DMS 273 treated with DMSO at 0.1 percent for 48 hours (cell line): ENCODE measurements at regions not wholly inside any gene's neighbourhood (a gene's known extent, or its start where the extent isn't known, plus 50 kb on each side); places are given as distances from the start of the nearest gene placed in this dataset.

Source experiments
- DNase-seq: peaks from one replicate; lab custom pipeline; 2025; lab: John Stamatoyannopoulos, UW

DNA sequence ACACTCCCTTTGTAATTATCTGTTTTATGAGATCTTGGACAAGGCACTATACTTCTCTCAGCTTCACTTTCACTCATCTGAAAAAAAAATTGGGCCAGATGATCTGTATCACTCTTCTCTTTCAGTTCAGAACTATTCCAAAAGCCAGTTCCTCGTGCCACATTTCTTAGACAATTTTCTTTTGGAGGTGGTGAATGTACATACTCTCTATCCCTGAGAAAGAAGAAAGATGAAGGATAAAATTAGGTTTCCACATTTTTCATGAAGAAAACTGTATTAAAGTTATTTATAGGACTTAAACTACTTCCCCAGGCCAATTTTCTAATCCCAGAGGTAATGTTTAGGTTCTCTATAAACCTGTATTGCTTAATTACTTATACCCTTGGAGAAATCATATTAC is 171.6 kb downstream of the SLC6A15 start:
- DNase-seq: no peak

DNA sequence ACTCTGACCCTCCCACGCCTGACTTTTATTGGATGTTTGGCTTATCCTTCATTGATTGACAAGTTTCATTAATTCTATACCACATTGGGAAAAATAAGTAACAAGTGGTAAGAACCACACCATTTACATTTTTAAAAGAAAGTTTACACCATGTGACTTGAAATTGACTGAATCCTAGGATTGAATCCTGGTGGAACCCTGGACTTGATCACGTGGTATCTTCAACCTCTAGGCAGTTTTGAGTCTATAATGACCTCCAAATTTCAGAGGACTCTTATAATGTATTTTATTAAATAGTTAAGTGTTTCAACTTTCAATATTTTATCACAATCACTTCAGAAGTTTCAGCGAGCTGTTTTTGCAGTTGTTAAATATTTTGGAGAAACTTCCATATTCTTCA is 172.0 kb downstream of the SLC6A15 start:
- DNase-seq: no peak

DNA sequence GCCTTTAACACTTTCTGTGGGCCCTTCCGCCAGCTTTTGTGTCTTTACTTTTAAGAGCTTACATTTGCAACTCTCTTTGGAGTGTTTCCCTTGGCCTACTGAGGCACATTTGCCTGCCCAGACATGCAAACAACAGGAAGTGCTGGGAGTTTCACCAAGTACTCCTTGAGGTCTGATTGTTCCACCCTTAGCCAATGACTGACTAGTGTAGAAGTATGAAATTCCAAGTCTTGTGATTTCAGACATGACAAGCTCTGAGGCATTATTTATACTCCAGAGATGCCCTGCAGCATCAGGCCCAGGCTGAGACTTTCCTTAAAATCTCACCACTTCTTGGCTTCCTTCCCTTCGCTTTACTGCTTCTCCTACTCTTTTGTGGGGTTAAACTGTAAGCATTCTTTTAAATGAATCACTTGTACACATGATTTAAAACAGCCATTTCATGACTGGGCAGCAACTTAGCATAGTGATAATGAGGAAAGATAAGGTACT is 174.1 kb downstream of the SLC6A15 start:
- no peak for DNase-seq

DNA sequence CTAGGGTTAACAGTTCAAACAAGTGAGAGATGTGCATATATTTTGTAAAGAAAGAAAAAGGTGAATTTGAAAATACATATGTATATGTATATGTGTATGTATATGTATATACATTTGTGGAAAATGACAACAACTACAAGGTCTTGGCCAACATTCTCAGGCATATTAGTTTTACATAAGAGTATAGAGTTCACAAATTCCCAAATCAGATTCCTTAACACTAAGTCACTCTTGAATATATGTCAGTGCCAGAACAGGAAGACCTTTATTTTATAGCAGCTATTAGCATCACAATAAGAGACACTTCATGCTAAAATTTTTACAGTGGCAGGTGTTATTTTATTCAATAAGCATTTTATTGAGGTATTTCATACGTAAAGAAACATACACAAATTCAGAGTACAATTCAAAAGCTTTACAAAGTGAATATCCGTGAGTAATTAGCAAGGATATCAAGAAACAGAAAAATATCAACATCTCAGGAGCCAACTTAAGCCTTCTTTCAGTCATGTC is 179.7 kb downstream of the SLC6A15 start:
- DNase-seq: no peak

DNA sequence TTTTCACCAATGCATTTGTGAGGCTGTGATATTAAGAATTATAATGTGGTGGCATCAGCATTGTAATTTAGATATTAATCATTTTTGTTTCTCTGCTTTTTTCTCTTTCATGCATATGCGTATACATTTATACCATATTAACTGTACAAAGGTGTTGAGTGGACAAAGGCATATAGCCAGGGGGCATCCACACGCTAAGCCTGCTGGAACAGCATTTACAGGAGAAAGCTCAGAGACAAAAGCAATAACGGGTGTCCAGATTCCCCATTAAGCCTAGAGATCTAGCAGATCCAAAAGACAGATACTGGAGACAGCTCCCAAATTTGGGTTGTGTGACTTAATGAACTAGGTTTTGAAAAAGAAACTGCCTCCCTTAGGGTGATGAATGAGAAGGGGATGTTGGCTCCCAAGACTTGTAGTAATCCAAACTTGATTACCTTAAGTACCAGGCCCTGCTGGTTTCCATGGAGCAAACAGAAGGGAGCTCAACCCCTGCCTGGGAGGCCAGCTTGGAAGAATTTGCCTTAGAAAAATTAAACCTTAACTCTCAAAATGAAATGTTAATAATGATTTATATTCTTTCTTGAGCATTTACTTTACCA is 181.9 kb downstream of the SLC6A15 start:
- DNase-seq: no peak

DNA sequence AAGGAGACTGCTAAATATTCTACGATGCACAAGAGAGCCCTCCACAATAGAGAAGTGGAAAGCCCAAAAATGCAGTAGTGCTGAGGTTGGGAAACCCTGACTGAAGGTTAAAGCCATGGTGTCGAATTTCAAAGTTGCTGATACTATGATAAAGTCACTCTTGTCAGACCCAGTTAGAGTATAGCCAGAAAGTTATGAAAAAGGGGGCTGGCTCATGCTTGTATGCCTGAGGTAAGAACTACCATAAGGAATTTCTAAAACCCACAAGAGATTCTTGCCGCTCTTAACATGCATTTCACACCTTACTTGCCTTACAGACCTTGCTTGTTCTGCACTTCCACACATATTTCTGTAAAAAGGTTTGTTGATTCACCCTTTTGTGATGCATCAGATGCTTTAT is 184.6 kb downstream of the SLC6A15 start:
- DNase-seq: no peak

DNA sequence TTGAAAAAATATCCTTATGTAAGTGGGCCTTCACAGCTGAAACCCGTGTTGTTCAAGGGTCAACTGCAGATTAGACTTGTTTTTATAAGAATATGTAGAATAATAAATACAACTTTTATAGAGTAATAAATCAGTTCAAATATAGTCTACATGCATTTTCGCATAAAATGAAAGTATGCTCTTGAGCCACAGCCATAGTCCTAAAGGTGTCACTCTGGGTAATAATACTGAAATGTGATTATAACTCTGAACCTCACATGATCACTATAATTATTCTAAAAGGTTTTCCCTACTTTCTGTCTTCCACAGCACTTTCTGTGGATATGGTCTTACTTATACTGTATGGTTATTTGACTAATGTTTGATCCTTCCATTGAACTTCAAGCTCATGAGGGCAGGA is 185.8 kb downstream of the SLC6A15 start:
- no peak for DNase-seq

DNA sequence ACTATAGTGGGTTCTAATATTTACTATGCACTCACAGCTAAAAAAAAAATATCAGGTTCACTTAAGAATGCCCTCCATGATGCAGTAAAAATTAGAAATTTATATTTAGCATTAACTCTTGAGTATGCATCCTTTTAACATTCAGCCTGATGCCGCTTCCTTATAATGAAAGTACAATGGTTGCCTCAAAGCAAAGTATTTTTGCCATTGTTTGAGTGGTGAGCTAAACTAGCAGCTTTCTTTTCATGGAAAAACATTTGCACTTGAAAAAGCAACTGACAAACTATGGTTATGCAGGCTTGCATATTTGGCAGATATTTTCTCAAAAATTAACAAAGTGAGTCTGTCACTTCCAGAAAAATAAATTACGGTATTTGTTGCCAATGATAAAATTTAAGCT is 188.6 kb downstream of the SLC6A15 start:
- DNase-seq: no peak

DNA sequence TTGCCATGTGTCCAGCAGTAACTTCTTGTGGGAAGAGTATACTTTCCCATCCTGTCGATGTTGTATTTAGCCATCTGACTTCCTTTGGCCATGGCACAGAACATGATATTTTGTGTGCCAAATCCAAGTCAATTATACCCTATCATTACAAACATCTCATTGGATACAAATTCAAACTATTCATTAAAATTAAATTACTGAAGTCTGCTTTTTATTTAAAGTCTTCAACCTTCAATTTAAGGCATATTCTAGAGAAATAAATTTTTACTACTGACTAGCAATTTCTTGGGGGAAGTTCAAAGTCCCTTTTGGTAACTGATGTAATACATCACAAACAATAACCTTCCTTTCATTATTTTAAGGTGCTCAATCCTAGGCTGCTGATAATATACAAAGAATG is 192.6 kb downstream of the SLC6A15 start:
- DNase-seq: no peak

DNA sequence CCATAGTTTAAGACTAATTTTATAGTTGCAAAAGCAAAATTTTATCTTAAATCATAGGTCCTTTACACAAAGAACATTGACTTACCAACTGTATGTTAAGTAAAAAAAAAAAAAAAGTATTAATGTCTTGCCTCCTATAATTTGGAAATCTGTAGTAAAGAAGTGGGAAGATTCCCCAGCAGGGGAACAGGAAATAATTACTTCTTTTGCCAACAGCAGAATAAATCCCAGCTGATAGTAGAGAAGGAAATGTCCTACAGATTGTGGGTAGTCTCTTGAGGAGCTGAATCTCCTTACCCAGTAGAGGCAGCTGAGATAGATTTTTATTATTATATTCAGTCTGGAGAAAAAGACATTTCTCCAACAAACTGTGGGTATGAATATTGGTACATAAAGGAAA is 193.7 kb downstream of the SLC6A15 start:
- no peak for DNase-seq

DNA sequence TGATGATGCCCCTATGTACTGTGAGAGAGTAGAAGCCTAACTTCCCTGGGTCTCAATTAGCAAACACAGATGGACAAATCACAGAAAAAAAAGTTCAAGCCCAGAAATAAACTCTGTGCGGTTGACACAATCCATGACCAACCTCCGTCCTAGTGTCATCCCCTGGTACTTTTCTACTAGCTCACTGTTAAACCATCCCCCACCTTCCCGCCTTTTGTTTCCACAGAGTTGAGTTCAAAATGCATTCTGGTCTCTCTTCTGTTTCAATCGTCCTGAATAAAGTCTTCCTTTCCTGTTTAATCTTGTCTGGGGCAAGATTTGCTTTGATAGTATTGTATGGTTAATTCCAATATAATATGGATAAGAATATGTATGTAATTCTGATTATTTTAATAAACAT is 199.9 kb downstream of the SLC6A15 start:
- DNase-seq: no peak

DNA sequence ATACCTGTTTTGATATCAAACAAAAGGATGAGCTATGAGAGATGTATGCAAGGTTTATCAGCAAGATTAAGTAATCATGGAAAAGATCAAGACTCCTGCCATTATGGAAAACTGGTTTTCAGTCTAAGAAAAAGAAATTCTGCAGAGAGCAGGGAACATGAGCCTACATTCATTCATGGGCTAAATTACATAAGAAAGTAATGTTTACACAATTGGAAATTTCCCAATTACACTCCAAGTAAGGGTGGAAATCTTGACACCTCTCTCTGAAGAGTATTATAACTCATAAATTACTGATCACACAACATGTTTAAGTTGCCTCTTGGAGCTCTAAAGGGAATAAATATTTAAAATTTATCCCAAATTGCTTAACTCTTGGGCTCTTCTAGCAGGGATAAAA is 206.2 kb downstream of the SLC6A15 start:
- DNase-seq: no peak

DNA sequence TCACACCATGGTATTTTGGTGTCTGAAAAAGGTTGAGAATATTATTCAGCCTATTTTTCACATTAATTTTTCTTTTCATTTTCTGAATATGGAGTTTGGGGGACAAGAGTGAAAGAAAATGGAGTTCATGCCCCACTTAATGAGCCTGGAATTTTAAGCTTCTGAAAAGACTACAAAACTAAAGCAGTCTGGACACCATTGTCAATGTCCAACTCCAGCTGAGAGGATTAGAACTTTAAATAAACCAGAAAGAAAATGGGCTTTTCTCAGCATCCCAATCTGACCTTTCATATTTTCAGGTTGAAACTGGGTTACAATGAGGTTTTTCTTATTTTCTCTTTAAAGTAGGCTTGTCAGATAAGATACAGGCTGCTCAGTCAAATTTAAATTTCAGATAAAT is 207.7 kb downstream of the SLC6A15 start:
- no peak for DNase-seq

DNA sequence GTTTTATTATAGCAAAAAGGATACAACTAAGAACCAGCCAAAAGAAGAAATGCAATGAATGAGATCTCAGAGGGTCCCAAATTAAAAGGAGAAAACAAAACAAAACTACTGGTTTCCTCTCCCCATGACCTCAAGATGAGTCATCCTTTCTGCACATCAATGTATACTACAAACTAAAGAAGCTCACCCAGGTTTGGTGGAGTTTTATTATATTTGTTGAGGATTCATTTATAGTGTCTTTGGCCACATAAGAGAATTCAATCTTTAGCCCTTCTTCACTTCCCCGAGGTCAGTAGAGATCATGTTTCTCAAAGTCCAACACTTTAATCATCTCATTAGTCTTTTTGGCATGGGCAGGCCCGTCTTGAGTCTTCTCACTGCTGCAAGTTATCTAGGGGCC is 210.6 kb downstream of the SLC6A15 start:
- DNase-seq: no peak

DNA sequence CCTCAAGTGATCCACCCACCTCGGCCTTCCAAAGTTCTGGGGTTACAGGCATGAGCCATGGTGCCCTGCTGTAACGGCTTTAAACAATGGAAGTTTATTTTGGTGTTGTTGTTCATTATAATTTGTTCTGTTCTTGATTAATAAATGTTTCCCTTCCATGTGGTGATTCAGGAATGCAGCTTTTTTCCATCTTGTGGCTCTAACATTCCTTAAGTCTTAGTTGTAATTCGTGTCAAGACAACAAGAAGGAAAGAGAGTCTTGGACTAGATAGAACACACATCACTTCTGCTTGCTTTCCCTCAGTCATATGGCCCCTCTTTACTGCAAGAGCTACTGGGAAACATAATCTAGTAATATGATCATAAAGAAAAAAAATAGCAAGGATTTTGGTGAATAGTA is 211.6 kb downstream of the SLC6A15 start:
- no peak for DNase-seq

DNA sequence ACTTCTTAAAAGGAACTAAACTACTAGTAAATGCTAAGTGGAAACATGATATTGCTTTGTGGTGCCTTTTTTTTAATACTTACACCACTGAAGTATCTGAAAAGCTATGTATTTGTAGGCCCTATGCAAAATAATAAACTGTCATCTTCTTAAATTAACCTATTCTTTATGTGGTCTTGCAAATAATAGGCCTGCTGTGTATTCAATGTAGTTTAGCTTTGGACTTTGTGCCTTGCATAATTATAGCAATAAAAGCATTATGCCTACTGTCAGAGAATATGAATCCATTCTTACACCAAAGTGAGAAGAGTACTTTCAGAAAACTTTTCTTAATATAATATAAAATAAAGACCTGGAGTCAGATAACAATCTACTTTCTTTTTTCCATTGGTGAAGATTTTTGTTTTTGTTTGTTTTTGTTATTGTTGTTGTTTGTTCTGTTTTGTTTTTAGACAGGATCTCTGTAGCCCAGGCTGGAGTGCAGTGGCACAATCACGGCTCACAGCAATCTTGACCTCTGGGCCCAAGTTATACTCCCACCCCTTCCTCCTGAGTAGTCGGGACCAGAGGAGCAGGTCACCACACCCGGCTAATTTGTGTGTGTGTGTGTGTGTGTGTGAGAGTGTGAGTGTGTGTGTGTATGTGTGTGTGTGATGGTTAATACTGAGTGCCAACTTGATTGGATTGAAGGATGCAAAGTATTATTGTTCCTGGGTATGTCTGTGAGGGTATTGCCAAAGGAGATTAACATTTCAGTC is 213.8 kb downstream of the SLC6A15 start:
- no peak for DNase-seq

DNA sequence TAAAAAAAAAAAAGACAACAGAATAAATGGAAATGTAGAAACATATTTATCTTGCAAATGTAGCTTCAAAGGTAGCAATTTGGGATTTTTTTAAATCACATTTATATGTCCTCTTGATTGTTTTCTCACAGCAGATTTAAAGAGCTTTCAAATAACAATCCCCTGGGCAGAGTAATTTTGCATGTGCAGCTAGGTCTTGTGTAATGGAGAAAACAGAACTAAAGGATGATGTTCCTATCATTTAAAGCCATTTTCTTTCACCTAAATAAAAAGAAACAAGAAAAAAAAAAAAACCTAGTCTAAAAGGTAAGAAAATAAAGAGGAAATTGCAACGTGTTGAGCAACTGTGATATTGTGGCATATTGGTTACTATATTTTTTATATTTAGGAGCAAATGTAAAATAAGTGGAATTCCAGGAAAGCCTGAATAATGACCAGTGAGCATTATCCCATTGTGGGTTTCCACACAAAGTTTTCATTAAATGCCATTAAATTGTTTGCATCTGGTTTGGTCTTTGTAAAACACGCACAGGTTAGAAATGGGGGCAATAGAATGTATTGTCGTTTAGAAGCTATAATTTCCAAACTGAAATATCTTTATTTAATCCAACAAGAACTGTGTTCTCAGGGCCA is 215.6 kb downstream of the SLC6A15 start:
- DNase-seq: no peak

DNA sequence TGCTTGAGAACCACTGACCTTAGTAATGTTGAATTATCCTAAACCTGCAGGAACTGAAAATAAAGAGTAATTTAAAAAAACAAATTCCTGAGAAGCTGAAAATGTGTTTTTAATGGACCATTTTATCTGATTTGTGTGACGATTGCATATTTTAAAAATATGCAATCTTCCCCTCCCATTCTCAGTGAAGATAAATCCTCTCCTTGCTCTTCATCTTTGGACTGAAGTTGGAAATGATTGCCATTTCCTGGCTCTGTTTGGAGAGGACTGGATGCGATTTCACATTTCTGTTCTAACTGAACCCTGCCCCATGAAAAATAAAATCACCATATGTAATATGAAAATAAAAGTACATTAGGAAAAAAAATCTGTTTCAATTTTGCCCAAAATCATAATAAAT is 216.3 kb downstream of the SLC6A15 start:
- DNase-seq: no peak

DNA sequence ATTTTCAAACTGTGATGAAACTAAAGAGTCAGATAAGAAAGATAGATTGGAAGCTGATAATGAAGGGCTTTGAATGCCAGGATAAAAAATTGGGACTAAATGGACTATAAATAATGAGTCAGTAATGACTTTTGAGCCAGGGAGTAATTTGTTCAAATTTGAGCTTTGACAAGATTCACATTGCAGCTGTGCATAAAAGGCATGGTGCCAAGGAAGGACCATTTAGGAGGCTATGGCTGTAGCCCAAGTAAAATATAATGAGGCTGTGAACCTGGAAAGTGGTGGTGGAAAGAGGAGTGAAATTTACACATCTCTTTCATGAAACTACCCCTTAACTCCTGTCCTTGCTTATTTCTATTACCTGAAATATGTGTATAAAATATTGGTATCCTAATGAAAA is 218.5 kb downstream of the SLC6A15 start:
- DNase-seq: peak; percentile 14

DNA sequence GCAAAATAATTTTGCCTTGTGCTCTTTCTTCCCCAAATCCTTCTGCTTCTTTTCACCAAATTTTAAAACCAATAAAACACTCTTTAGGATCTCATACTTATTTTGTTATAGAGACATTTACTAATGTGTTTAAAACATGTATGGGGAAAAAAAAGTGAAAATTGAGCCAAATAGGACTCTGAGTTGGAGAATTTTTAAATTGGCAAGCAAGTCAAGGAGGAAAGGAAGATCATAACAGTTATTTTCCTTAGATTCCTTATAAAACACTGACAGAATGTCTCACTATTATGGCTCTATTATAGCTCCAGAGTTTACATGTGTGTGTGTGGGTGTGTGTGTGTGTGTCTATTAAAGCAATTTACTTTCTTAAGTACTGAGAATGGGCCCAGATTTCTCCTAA is 220.5 kb downstream of the SLC6A15 start:
- no peak for DNase-seq

DNA sequence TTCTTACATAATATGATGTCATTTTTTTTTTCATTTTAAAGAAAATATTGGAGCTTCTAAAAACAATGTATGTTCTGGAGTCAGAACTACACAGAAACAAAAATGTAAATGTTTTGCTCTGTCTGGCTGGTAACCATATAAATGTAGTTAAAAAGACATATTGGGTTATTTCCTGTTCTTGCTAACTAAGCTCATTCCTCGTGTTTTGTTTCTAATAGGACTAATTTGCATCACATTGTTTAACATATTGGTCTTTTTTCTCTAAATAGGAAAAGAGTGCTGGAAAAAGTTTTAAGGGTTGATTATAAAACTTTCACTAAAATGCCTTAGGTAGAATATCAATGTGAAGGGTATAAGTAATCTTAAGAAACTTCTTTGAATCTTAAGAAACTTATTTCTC is 221.3 kb downstream of the SLC6A15 start:
- DNase-seq: no peak

DNA sequence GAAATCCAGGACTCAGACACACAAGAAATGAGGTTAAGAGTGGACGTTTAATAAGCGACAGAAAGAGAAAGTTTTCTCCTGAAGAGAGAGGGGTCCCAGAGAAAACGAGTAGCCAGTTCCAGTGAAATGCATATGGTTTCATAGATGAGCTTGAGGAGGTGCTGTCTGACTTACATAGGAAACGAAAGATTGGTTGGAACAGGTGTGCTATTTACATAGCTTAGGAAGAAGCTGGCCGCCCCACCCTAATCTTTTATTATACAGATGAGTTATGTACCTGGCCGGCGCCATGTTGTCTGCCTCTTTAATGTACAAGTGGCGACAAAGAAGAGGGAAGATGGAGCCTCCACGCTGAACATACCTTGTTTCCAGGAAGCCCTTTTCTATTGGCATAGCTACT is 223.0 kb downstream of the SLC6A15 start:
- no peak for DNase-seq

DNA sequence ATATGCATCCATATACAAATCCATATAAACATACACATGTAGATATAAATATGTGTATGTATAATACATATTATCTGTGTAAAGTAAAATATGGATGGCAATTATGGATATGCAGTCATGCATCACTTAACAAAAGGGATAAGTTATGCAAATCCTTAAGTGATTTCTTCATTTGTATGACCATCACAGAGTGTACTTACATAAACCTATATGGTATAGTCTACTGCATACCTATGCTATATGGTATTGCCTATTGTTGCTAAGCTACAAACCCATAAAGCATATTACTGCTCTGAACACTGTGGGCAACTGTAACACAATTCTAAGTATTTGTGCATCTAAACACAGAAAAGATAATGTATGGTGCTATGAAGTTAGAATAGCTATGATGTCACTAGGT is 227.2 kb downstream of the SLC6A15 start:
- DNase-seq: no peak
